ENCODE measurements at regions not wholly inside any gene's neighbourhood (a gene's known extent, or its start where the extent isn't known, plus 50 kb on each side); places are given as distances from the start of the nearest gene placed in this dataset.

GRCh38 chr1:106755682-106756406 lies 300.6 kb upstream of the PRMT6 start:
- DNase-seq (ENCODE audit: low read depth), result peak; percentile 64
- H3K4me3 ChIP-seq (ENCODE audit: low read depth, low read length), result no peak overlapping the region
- no peak for TF ChIP-seq CTCF (conservative IDR thresholded peaks at IDR 0.05; ENCODE audit: low read depth, low read length)

GRCh38 chr1:106756752-106757151 lies 299.7 kb upstream of the PRMT6 start:
- no peak overlapping the region for H3K4me3 ChIP-seq (ENCODE audit: low read depth, low read length)
- TF ChIP-seq CTCF (conservative IDR thresholded peaks at IDR 0.05; ENCODE audit: low read depth, low read length), result no peak
- DNase-seq (ENCODE audit: low read depth), result no peak

- peak; percentile 17 for DNase-seq (ENCODE audit: low read depth)
- H3K4me3 ChIP-seq (ENCODE audit: low read depth, low read length), result no peak overlapping the region
- no peak for TF ChIP-seq CTCF (conservative IDR thresholded peaks at IDR 0.05; ENCODE audit: low read depth, low read length)
Measured at GRCh38 chr1:106768077-106768476, 288.4 kb upstream of the PRMT6 start.

GRCh38 chr1:106768501-106768900 lies 288.0 kb upstream of the PRMT6 start:
- H3K4me3 ChIP-seq (ENCODE audit: low read depth, low read length), result no peak overlapping the region
- DNase-seq (ENCODE audit: low read depth), result peak; percentile 76
- no peak for TF ChIP-seq CTCF (conservative IDR thresholded peaks at IDR 0.05; ENCODE audit: low read depth, low read length)

GRCh38 chr1:106773206-106773605 lies 283.3 kb upstream of the PRMT6 start:
- TF ChIP-seq CTCF (conservative IDR thresholded peaks at IDR 0.05; ENCODE audit: low read depth, low read length), result no peak
- no peak overlapping the region for H3K4me3 ChIP-seq (ENCODE audit: low read depth, low read length)
- no peak for DNase-seq (ENCODE audit: low read depth)

GRCh38 chr1:106780066-106780465 lies 276.4 kb upstream of the PRMT6 start:
- no peak overlapping the region for H3K4me3 ChIP-seq (ENCODE audit: low read depth, low read length)
- TF ChIP-seq CTCF (conservative IDR thresholded peaks at IDR 0.05; ENCODE audit: low read depth, low read length), result no peak
- peak; percentile 4 for DNase-seq (ENCODE audit: low read depth)

Data from choroid plexus epithelial cell (primary cell).